Panc1 (cell line): ENCODE measurements at regions not wholly inside any gene's neighbourhood (a gene's known extent, or its start where the extent isn't known, plus 50 kb on each side); places are given as distances from the start of the nearest gene placed in this dataset.

Experiments
- ATAC-seq: fragments of 200-7000 bp; cut with Tn5 transposase; 2 replicates; pipeline ENCODE4 v1.9.1; 2020; ENCODE audit warnings: mild to moderate bottlenecking, moderate library complexity
- BruUV-seq: library from RNA; stranded (reverse); fragments of 400-500 nt; replicated peaks from 2 replicates; lab custom pipeline; 2021; lab: Mats Ljungman, UMichigan
- CTCF ChIA-PET: fragments of 300-600 bp; sonication (Branson Sonifier 250); formaldehyde crosslinking; loops from one replicate; lab custom pipeline; 2022; ENCODE audit warnings: antibody characterized with exemption; lab: Charles Lee
- POLR2A ChIA-PET: fragments of 300-600 bp; sonication (Branson Sonifier 250); formaldehyde crosslinking; loops from one replicate; lab custom pipeline; 2022; ENCODE audit warnings: antibody characterized with exemption; lab: Charles Lee
- DNase-seq: peaks from one replicate; pipeline ENCODE4 v3.0.0-alpha.2; 2010; ENCODE audit warnings: low read depth, low spot score
- H3K27ac ChIP-seq: 2 replicates; pipeline ENCODE4 v1.5.1; 2011; ENCODE audit warnings: mild to moderate bottlenecking, low read length, inconsistent platforms
- H3K27me3 ChIP-seq: fragments of 200-500 bp; sonication (Bioruptor generic); 2 replicates; pipeline ENCODE4 v1.6.0; 2014; ENCODE audit warnings: low read length, inconsistent platforms; ENCODE audit not compliant: control insufficient read depth, insufficient read depth
- H3K36me3 ChIP-seq: fragments of 200-500 bp; sonication (Bioruptor generic); 2 replicates; pipeline ENCODE4 v1.5.1; 2014; ENCODE audit warnings: inconsistent platforms, mild to moderate bottlenecking, low read length, moderate library complexity; ENCODE audit not compliant: control insufficient read depth, insufficient read depth
- H3K4me1 ChIP-seq: 2 replicates; pipeline ENCODE4 v1.5.1; 2011; ENCODE audit warnings: inconsistent platforms, mild to moderate bottlenecking, low read length, moderate library complexity; ENCODE audit not compliant: control insufficient read depth, insufficient read depth
- H3K4me3 ChIP-seq, 2 experiments: 2 replicates each; pipeline ENCODE4 v1.5.1; 2011 to 2012; ENCODE audit warnings: low read depth in 2 of 2, low read length in 2 of 2, mild to moderate bottlenecking in 2 of 2, inconsistent platforms in 1 of 2, moderate library complexity in 1 of 2
- H3K9me3 ChIP-seq: fragments of 200-500 bp; sonication (Bioruptor generic); 2 replicates; pipeline ENCODE4 v1.5.1; 2014; ENCODE audit warnings: low read depth, mild to moderate bottlenecking, inconsistent platforms, low read length, moderate library complexity; ENCODE audit not compliant: control insufficient read depth, insufficient read depth
- POLR2AphosphoS5 ChIP-seq: IDR thresholded peaks from 2 replicates; pipeline ENCODE4 v1.6.1; 2012; ENCODE audit warnings: mild to moderate bottlenecking, low read depth, low read length, moderate library complexity
- SIN3A ChIP-seq: IDR thresholded peaks from 2 replicates; pipeline ENCODE4 v1.6.1; 2012; ENCODE audit warnings: low read depth, mild to moderate bottlenecking, low read length, moderate library complexity, borderline replicate concordance; ENCODE audit not compliant: insufficient read depth
- TCF7L2 ChIP-seq: IDR thresholded peaks from 2 replicates; pipeline ENCODE4 v1.6.1; 2011; ENCODE audit warnings: mild to moderate bottlenecking, low read depth, low read length, inconsistent platforms
- in situ Hi-C: cut with HindIII; loops from 2 replicates; pipeline ENCODE4 v1.10.0; 2016; ENCODE audit warnings: low sequenced_read_pairs, low pct_unique_long_range_greater_than_20kb
- intact Hi-C: fragments of 100-400 bp; cut with micrococcal nuclease; formaldehyde crosslinking; loops from one replicate; pipeline ENCODE4 v1.10.0; 2022; ENCODE audit not compliant: unreplicated experiment
- TF ChIP-seq, protein P1 (sequence below), 2 experiments: IDR thresholded peaks; 2 replicates each; pipeline ENCODE4 v1.6.1; 2011 to 2012; ENCODE audit warnings: low read depth in 2 of 2, control low read depth in 1 of 2, low read length in 1 of 2, mild to moderate bottlenecking in 1 of 2, moderate library complexity in 1 of 2; ENCODE audit not compliant: insufficient read depth in 1 of 2
- TF ChIP-seq, protein P2 (sequence below): fragments of 450-650 bp; IDR thresholded peaks from 2 replicates; pipeline ENCODE4 v1.5.1; 2017; ENCODE audit warnings: mild to moderate bottlenecking

DNA sequence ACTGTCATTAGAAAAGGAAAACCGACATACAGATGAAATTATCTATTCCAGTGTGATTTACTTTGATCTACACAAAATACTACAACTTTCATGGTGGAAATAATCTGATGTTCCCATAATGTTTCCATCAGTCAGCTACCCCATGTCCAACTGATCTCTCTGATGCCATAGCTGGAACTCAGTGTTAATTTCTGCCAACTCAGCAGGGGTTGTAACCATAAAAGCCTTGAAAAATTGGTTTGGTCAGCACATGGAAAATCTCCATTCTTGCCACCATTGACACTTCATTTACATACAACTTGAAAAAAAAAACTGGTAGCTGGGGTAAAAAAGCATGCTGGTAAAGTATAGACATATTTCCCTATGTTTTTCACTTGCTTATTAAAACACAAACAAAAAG, 1463.7 kb downstream of the OTOL1 start:
- Histone ChIP-seq H3K4me3 (no peak overlapping the region), H3K27ac (no peak overlapping the region), H3K4me1 (no peaks in the 10 kb centered on the region), H3K9me3 (no peaks in the 10 kb centered on the region), H3K27me3 (no peaks in the 10 kb centered on the region), H3K36me3 (no peaks in the 10 kb centered on the region)
- no peak for ATAC-seq
- BruUV-seq = no TSS peak
- no peak for DNase-seq
- intact Hi-C loops (no loop called here), in situ Hi-C loops (no loop called here)
- POLR2A ChIA-PET = no interaction called here
- CTCF ChIA-PET = no interaction called here
- TF ChIP-seq TCF7L2 = no peak
- TF ChIP-seq, protein P1, sequence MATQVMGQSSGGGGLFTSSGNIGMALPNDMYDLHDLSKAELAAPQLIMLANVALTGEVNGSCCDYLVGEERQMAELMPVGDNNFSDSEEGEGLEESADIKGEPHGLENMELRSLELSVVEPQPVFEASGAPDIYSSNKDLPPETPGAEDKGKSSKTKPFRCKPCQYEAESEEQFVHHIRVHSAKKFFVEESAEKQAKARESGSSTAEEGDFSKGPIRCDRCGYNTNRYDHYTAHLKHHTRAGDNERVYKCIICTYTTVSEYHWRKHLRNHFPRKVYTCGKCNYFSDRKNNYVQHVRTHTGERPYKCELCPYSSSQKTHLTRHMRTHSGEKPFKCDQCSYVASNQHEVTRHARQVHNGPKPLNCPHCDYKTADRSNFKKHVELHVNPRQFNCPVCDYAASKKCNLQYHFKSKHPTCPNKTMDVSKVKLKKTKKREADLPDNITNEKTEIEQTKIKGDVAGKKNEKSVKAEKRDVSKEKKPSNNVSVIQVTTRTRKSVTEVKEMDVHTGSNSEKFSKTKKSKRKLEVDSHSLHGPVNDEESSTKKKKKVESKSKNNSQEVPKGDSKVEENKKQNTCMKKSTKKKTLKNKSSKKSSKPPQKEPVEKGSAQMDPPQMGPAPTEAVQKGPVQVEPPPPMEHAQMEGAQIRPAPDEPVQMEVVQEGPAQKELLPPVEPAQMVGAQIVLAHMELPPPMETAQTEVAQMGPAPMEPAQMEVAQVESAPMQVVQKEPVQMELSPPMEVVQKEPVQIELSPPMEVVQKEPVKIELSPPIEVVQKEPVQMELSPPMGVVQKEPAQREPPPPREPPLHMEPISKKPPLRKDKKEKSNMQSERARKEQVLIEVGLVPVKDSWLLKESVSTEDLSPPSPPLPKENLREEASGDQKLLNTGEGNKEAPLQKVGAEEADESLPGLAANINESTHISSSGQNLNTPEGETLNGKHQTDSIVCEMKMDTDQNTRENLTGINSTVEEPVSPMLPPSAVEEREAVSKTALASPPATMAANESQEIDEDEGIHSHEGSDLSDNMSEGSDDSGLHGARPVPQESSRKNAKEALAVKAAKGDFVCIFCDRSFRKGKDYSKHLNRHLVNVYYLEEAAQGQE (IDR thresholded peaks at IDR 0.05; ENCODE audit: insufficient read depth in 1 of 2, low read depth in 2 of 2, low read length in 1 of 2) = no peak
- no peak for TF ChIP-seq POLR2AphosphoS5
- TF ChIP-seq, protein P2, sequence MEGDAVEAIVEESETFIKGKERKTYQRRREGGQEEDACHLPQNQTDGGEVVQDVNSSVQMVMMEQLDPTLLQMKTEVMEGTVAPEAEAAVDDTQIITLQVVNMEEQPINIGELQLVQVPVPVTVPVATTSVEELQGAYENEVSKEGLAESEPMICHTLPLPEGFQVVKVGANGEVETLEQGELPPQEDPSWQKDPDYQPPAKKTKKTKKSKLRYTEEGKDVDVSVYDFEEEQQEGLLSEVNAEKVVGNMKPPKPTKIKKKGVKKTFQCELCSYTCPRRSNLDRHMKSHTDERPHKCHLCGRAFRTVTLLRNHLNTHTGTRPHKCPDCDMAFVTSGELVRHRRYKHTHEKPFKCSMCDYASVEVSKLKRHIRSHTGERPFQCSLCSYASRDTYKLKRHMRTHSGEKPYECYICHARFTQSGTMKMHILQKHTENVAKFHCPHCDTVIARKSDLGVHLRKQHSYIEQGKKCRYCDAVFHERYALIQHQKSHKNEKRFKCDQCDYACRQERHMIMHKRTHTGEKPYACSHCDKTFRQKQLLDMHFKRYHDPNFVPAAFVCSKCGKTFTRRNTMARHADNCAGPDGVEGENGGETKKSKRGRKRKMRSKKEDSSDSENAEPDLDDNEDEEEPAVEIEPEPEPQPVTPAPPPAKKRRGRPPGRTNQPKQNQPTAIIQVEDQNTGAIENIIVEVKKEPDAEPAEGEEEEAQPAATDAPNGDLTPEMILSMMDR = no peak
- no peak for TF ChIP-seq SIN3A

GRCh38 chr3:162970292-162970691, 1473.7 kb downstream of the OTOL1 start:
- no peak overlapping the region for H3K27ac ChIP-seq
- intact Hi-C loops = no loop called here
- ATAC-seq = no peak
- CTCF ChIA-PET = no interaction called here
- no peaks in the 10 kb centered on the region for H3K9me3 ChIP-seq
- TF ChIP-seq POLR2AphosphoS5 = no peak
- TF ChIP-seq, protein P1 (IDR thresholded peaks at IDR 0.05; ENCODE audit: insufficient read depth in 1 of 2, low read depth in 2 of 2, low read length in 1 of 2) = no peak
- in situ Hi-C loops = no loop called here
- no peaks in the 10 kb centered on the region for H3K4me1 ChIP-seq
- H3K27me3 ChIP-seq = no peaks in the 10 kb centered on the region
- no peaks in the 10 kb centered on the region for H3K36me3 ChIP-seq
- POLR2A ChIA-PET = no interaction called here
- BruUV-seq = no TSS peak
- DNase-seq = no peak
- H3K4me3 ChIP-seq = no peak overlapping the region
